SK-N-MC (cell line): ENCODE measurements at regions not wholly inside any gene's neighbourhood (a gene's known extent, or its start where the extent isn't known, plus 50 kb on each side); places are given as distances from the start of the nearest gene placed in this dataset.

Source experiments
- DNase-seq: peaks from one replicate; pipeline ENCODE4 v3.0.0-alpha.2; 2011; ENCODE audit warnings: low read depth, low spot score
- H3K27ac ChIP-seq: fragments of 200-600 bp; sonication (generic); 2 replicates; pipeline ENCODE4 v1.5.1; 2016; ENCODE audit warnings: mixed run types
- H3K36me3 ChIP-seq: fragments of 200-600 bp; sonication (generic); 2 replicates; pipeline ENCODE4 v1.6.1; 2017; ENCODE audit warnings: antibody characterized with exemption, low read length, mixed read lengths; ENCODE audit not compliant: insufficient read depth
- H3K4me3 ChIP-seq: fragments of 200-600 bp; sonication (generic); 2 replicates; pipeline ENCODE4 v1.5.1; 2016
- H3K9ac ChIP-seq: fragments of 200-600 bp; sonication (generic); 2 replicates; pipeline ENCODE4 v1.8.0; 2017; ENCODE audit warnings: mixed run types, mixed read lengths; ENCODE audit not compliant: insufficient read length
- H3K9me3 ChIP-seq: fragments of 200-600 bp; sonication (generic); 2 replicates; pipeline ENCODE4 v1.6.1; 2017; ENCODE audit warnings: low read depth, mild to moderate bottlenecking, antibody characterized with exemption, low read length, moderate library complexity, mixed read lengths
- EZH2 ChIP-seq: fragments of 200-600 bp; sonication (generic); IDR thresholded peaks from one replicate; pipeline ENCODE4 v1.6.1; 2017; ENCODE audit warnings: antibody characterized with exemption
- FOXP2 ChIP-seq: optimal IDR thresholded peaks from 2 replicates; pipeline ENCODE3; 2011; ENCODE audit warnings: mild to moderate bottlenecking, moderate library complexity; ENCODE audit not compliant: insufficient read depth; ENCODE audit errors: extremely low read length, control extremely low read depth
- POLR2AphosphoS5 ChIP-seq: IDR thresholded peaks from 2 replicates; pipeline ENCODE4 v1.6.1; 2012; ENCODE audit warnings: mild to moderate bottlenecking, low read depth, low read length, borderline replicate concordance

DNA sequence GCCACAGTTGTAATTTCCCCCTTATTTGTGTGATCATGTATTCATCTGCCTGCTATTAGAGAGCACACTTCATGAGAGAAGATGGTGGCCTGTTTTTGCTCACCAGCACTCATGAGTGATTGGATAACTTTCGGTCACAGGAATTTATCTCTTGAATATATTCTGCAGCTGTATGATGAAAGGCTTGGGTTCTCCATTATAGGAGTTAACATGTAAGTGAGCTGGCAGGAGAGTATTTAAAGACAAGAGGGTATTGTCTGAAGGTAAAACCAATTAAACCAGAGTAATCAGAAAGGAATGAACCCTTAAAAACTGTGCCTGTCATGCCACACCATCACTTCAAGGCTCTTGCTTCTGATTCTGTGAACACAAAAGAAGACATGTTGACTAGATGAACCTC, 574.9 kb upstream of the CAMK1G start:
- DNase-seq: no peak
- no peaks in the 10 kb centered on the region for H3K9me3 ChIP-seq
- TF ChIP-seq EZH2 (no peak), FOXP2 (no peak)
- no peaks in the 10 kb centered on the region for H3K36me3 ChIP-seq
- no peak overlapping the region for H3K9ac ChIP-seq
- no peak overlapping the region for H3K4me3 ChIP-seq
- no peak overlapping the region for H3K27ac ChIP-seq

DNA sequence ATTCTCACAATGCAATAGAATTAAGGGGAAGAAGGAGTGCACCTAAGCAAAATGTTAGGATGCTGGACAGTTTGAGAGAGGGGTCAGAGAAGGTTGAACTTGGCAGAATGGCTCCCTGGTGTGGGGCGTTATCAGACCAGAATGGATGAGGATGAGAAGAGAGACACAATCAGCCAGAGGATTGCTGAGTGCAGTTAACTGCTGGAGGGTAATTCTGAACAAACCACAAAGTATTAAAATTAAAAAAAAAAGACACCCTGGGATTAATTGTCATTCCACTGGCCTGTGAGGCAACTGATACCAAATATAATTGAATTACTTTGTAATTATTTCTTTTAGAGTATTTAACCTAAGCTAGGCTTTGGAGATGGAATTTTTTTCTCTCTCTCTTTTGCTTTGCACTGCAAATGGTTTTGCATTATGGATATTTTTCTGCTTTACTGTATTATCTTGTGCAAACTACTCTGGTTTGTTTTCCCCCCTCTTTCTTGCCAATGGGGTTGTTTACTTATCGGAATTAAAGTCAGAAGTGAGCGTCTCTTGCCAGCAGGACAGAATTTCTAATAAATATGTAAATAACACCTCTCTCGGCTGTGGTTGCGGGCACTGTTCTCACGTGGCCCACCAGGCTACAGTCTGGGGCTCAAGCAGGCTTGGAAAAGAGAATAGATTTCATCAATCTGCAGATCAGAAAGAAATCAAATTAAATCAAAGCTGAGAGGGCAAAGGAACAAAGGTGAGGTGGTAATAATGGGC, 572.9 kb upstream of the CAMK1G start:
- no peak for DNase-seq
- Histone ChIP-seq H3K36me3 (no peaks in the 10 kb centered on the region), H3K4me3 (no peak overlapping the region), H3K27ac (no peak overlapping the region), H3K9ac (no peak overlapping the region), H3K9me3 (no peaks in the 10 kb centered on the region)
- no peak for TF ChIP-seq EZH2
- TF ChIP-seq POLR2AphosphoS5: no peak
- TF ChIP-seq FOXP2: no peak

DNA sequence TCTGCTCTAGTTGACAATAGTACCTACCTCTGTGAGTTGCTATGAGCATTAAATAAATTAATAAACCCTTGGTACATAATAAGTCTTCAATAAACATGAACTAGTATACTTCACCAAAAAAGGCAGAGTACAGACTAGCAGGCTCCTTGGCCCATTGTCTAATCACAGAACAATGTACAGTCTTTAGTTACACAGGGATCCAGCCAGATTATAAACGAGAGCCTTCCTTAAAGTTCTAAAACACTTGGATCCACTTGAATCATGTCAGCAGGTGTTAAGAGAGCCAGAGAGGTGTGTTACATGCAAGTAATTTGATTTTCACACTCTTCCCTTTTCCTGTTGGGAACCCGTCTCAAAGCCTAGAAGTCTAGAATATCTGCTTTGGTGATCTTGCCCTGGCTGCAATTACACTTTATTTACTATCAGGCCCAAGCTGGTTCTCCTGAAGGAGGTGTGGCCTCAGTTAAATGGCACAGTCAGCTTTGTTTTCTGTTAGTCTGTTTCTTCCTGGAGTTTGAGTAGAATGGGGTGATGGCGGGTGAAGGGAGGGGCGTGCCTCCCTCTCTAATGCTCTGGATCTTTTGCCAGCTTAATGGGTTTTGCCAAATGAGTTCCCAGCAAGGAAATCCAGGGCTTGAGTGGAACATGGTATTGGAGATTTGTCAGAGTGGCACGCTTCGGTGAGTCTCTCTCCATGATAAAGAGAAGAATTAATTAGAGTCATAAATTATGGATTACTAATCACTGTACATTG, 570.9 kb upstream of the CAMK1G start:
- H3K9ac ChIP-seq: no peak overlapping the region
- no peaks in the 10 kb centered on the region for H3K9me3 ChIP-seq
- no peak for TF ChIP-seq POLR2AphosphoS5
- no peak for TF ChIP-seq EZH2
- no peak for TF ChIP-seq FOXP2
- H3K36me3 ChIP-seq: no peaks in the 10 kb centered on the region
- no peak overlapping the region for H3K27ac ChIP-seq
- DNase-seq: no peak
- no peak overlapping the region for H3K4me3 ChIP-seq

DNA sequence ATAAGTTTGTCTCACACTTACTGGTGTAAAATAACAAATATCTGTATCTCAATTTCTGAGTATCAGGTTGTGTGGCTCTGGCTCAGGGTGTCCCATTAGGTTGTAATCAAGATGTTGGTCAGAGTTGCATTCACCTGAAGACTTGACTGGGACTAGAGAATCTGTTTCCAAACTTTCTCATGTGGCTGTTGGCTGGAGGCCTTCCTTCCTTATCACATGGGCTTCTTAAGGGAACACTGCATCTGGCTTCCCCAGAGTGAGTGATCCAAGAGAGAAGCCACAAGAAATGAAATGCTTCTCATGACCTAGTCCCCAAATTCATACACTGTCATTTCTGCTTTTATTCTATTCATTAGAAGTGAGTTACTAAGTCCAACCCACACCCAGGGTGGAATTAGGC, 568.4 kb upstream of the CAMK1G start:
- H3K27ac ChIP-seq: no peak overlapping the region
- no peak overlapping the region for H3K9ac ChIP-seq
- H3K4me3 ChIP-seq: no peak overlapping the region
- H3K9me3 ChIP-seq: no peaks in the 10 kb centered on the region
- H3K36me3 ChIP-seq: no peaks in the 10 kb centered on the region
- TF ChIP-seq EZH2 (no peak), POLR2AphosphoS5 (no peak), FOXP2 (no peak)
- no peak for DNase-seq

DNA sequence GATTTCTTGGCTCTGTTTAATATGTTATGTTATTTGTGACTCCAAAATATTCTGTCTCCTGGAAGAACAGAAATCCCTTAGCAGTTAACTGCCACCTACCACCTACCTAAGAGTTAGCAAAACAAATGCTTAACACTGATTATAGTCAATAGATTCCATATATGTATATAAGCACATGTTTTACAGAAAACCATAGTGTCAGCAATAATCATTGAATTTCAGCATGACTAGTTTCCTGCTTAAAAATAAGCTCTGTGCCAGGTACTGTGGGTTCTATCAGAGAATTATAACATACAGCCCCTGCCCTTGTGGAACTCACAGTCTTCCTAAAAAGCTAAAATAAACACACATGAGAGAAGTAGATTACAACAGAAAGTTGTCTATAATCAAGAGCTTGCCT, 561.9 kb upstream of the CAMK1G start:
- no peak for TF ChIP-seq FOXP2
- no peak for TF ChIP-seq EZH2
- TF ChIP-seq POLR2AphosphoS5: no peak
- no peak overlapping the region for H3K4me3 ChIP-seq
- DNase-seq: no peak
- no peak overlapping the region for H3K27ac ChIP-seq
- no peaks in the 10 kb centered on the region for H3K9me3 ChIP-seq
- no peaks in the 10 kb centered on the region for H3K36me3 ChIP-seq
- H3K9ac ChIP-seq: no peak overlapping the region

DNA sequence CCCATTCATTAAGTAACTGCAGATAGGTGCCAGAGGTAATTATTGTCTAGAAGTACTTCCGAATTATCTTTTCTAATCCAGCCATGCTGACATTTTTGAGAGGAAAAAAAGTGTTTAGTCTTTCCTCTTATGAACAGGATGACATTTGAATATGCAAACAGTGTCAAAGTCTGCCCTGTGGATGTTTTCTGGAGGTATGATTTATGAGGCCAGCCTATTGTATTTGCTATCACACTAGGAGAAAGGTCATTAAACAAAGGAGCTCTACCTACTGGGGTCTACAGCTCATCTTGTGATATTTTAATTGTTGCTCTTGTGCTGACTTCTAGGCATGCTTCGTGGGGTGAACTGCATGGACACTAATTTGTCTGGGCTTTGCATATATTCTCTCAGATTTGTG, 559.7 kb upstream of the CAMK1G start:
- DNase-seq: no peak
- TF ChIP-seq POLR2AphosphoS5 (no peak), FOXP2 (no peak), EZH2 (no peak)
- H3K27ac ChIP-seq: no peak overlapping the region
- no peak overlapping the region for H3K4me3 ChIP-seq
- H3K9ac ChIP-seq: no peak overlapping the region
- H3K9me3 ChIP-seq: no peaks in the 10 kb centered on the region
- H3K36me3 ChIP-seq: no peaks in the 10 kb centered on the region

DNA sequence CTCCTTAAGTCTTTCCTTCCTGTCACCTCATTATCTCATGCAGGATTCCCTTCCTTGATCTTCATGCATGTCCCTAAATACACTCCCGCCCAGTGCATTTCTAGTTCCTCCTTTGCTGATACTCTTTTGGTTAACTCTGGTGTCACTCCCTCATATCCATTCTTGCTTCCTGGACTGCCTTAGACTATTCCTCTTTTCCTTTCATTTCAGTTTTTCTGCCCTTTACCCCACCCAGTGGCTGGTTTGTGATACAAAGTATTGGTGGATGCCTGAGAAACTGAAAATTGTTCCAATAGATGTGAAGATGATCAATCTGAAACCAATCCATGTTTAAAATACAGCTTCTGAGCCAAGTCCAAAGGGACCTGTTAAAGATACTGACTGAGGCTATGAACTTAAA, 553.8 kb upstream of the CAMK1G start:
- Histone ChIP-seq H3K9ac (no peak overlapping the region), H3K9me3 (no peaks in the 10 kb centered on the region), H3K27ac (no peak overlapping the region), H3K36me3 (no peaks in the 10 kb centered on the region), H3K4me3 (no peak overlapping the region)
- no peak for DNase-seq
- TF ChIP-seq POLR2AphosphoS5 (no peak), FOXP2 (no peak), EZH2 (no peak)

DNA sequence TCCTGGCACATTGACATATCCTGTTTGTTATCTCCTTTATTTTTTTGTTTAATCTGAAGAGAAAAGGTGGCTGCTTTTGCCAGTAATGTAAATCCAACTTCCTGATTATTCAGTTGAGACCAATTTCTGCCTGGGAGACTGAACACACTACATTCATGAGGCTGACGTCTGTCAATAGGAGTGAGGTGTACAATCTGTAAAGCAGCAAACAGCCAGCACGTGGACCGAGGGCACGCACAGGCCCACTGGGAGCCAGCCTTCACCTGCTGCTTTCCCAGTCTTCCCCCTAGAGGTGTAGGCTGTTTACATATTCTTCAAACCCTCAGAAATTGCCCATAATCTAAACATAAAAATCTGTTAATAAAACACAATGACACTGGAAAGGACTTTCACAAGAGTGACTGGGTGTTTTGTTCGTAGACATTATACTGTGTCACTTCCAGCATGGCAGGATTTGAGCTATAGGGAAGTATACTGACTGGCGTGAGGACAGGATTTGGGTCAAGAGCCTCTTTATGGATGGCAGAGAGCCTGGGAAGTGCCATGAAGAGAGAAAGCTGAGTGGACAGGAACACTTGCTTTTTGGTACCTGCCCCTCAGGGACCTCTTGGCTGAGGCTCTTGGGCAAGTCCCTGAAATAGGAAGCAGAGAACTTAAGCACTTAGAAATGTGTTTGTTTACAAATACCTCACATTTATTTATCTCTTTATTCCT, 552.9 kb upstream of the CAMK1G start:
- no peak for DNase-seq
- Histone ChIP-seq H3K9me3 (no peaks in the 10 kb centered on the region), H3K27ac (no peak overlapping the region), H3K9ac (no peak overlapping the region), H3K4me3 (no peak overlapping the region), H3K36me3 (no peaks in the 10 kb centered on the region)
- TF ChIP-seq POLR2AphosphoS5 (no peak), FOXP2 (no peak), EZH2 (no peak)
